NCI-H1105 (cell line): ENCODE measurements at regions not wholly inside any gene's neighbourhood (a gene's known extent, or its start where the extent isn't known, plus 50 kb on each side); places are given as distances from the start of the nearest gene placed in this dataset.

ENCODE experiments used
- DNase-seq: peaks from one replicate; lab custom pipeline; 2025; lab: John Stamatoyannopoulos, UW

GRCh38 chr4:97507587-97508245, 635.6 kb downstream of the STPG2 start:
- DNase-seq: no peak
